ENCODE measurements at regions not wholly inside any gene's neighbourhood (a gene's known extent, or its start where the extent isn't known, plus 50 kb on each side); places are given as distances from the start of the nearest gene placed in this dataset.

DNA sequence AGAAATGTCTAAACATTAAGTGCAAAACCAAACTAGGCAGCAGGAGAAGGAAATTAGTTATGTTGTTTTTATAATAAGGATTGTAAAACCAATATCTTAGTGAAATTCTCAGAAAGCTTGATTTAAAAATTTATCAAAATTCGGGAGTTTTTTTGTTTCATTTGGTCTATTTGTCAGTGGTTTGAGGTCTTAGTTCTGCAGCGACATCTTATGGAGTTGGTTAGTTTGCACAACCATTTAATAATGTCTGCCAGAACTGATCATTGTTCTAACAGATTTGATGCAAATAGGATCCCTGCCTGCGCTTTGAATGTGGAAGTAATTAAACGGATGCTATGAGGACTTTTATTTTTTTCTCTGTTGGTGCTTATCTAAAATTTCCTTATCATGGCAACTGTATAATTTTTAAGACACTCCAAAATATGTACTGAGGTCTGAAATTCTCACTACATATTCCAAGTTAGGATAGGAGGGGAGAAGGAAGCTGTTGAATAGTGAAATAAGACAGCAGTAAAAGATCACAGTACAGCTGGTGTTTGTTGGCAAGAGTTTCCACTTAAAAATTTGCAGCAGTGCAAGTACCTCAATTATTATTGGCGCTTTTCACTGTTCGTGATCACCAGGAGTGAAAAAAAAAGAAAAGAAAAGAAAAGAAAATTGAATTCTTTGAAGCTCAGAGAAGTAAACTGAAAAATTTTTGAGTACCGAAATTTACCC, 2521.4 kb downstream of the ARAP2 start:
- TF ChIP-seq YY1 (IDR thresholded peaks at IDR 0.05; ENCODE audit: low read depth) (no peak), USF1 (IDR thresholded peaks at IDR 0.05) (no peak), ZBTB7A (IDR thresholded peaks at IDR 0.05; ENCODE audit: low read depth) (no peak)
